ENCODE measurements at regions not wholly inside any gene's neighbourhood (a gene's known extent, or its start where the extent isn't known, plus 50 kb on each side); places are given as distances from the start of the nearest gene placed in this dataset.

- no peak for TF ChIP-seq POLR2A (IDR thresholded peaks at IDR 0.05)
- TF ChIP-seq CTCF (IDR thresholded peaks at IDR 0.05), result no peak
Measured at GRCh38 chr15:70238917-70239316, 141.2 kb upstream of the TLE3 start.
